GM23338 (cell line): ENCODE measurements at regions not wholly inside any gene's neighbourhood (a gene's known extent, or its start where the extent isn't known, plus 50 kb on each side); places are given as distances from the start of the nearest gene placed in this dataset.

Experiments used
- ATAC-seq: fragments of 200-7000 bp; cut with Tn5 transposase; 3 replicates; pipeline ENCODE4 v1.9.1; 2020
- DNase-seq: peaks from one replicate; pipeline ENCODE4 v3.0.0-alpha.2; 2015; ENCODE audit warnings: low spot score
- H2AFZ ChIP-seq: fragments of 200-600 bp; sonication (generic); 2 replicates; pipeline ENCODE4 v1.8.0; 2016; ENCODE audit warnings: antibody characterized with exemption, mild to moderate bottlenecking, moderate library complexity
- H3F3A ChIP-seq: fragments of 200-600 bp; sonication (generic); replicated peaks from 2 replicates; pipeline ENCODE4 v1.8.0; 2017; ENCODE audit warnings: antibody characterized with exemption, mixed run types, low read depth
- H3K27ac ChIP-seq: fragments of 200-600 bp; sonication (generic); 2 replicates; pipeline ENCODE4 v1.6.1; 2016; ENCODE audit warnings: low read depth
- H3K27me3 ChIP-seq: fragments of 200-600 bp; sonication (generic); 2 replicates; pipeline ENCODE4 v1.8.0; 2016; ENCODE audit warnings: mild to moderate bottlenecking, mixed run types, moderate library complexity; ENCODE audit not compliant: insufficient read depth
- H3K36me3 ChIP-seq: fragments of 200-600 bp; sonication (generic); 2 replicates; pipeline ENCODE4 v1.8.0; 2016; ENCODE audit warnings: mild to moderate bottlenecking; ENCODE audit not compliant: insufficient read depth
- H3K4me1 ChIP-seq: fragments of 200-600 bp; sonication (generic); 2 replicates; pipeline ENCODE4 v1.8.0; 2016; ENCODE audit warnings: mild to moderate bottlenecking, moderate library complexity; ENCODE audit not compliant: insufficient read depth
- H3K4me2 ChIP-seq: fragments of 200-600 bp; sonication (generic); 2 replicates; pipeline ENCODE4 v1.7.1; 2017; ENCODE audit warnings: mixed run types
- H3K4me3 ChIP-seq: fragments of 200-600 bp; sonication (generic); 2 replicates; pipeline ENCODE4 v1.6.1; 2016; ENCODE audit warnings: mixed run types
- H3K79me2 ChIP-seq: fragments of 200-600 bp; sonication (generic); replicated peaks from 2 replicates; pipeline ENCODE4 v1.8.0; 2017; ENCODE audit warnings: mild to moderate bottlenecking; ENCODE audit not compliant: insufficient read depth
- H3K9me2 ChIP-seq: fragments of 200-600 bp; sonication (generic); 2 replicates; pipeline ENCODE4 v1.8.0; 2017; ENCODE audit not compliant: insufficient read depth
- H4K20me1 ChIP-seq: fragments of 200-600 bp; sonication (generic); replicated peaks from 2 replicates; pipeline ENCODE4 v1.8.0; 2017; ENCODE audit warnings: mild to moderate bottlenecking; ENCODE audit not compliant: insufficient read depth
- H3K27ac Mint-ChIP-seq: 2 replicates; pipeline ENCODE4 v1.8.0; 2020; ENCODE audit warnings: inconsistent platforms, mild to moderate bottlenecking, moderate library complexity, mixed read lengths
- H3K27me3 Mint-ChIP-seq: 3 replicates; pipeline ENCODE4 v1.8.0; 2022; ENCODE audit warnings: low read depth, mild to moderate bottlenecking, moderate library complexity, mixed read lengths, inconsistent platforms; ENCODE audit not compliant: insufficient read depth, poor library complexity
- H3K36me3 Mint-ChIP-seq: 3 replicates; pipeline ENCODE4 v1.8.0; 2021; ENCODE audit warnings: low read depth, mild to moderate bottlenecking, inconsistent platforms, moderate library complexity, mixed read lengths
- H3K4me1 Mint-ChIP-seq: 3 replicates; pipeline ENCODE4 v1.8.0; 2020; ENCODE audit warnings: mild to moderate bottlenecking, inconsistent platforms, mixed read lengths
- H3K4me3 Mint-ChIP-seq: 3 replicates; pipeline ENCODE4 v1.8.0; 2021; ENCODE audit warnings: moderate library complexity, mild to moderate bottlenecking, inconsistent platforms, mixed read lengths
- H3K9me3 Mint-ChIP-seq: 3 replicates; pipeline ENCODE4 v1.8.0; 2020; ENCODE audit warnings: moderate library complexity, mild to moderate bottlenecking, inconsistent platforms, mixed read lengths
- CREB1 ChIP-seq: fragments of 250-450 bp; sonication (Bioruptor Pico); IDR thresholded peaks from 2 replicates; pipeline ENCODE4 v1.5.0; 2020; ENCODE audit warnings: low read depth, mild to moderate bottlenecking, moderate library complexity
- EZH2 ChIP-seq: fragments of 200-600 bp; sonication (generic); IDR thresholded peaks from one replicate; pipeline ENCODE4 v1.8.0; 2017; ENCODE audit warnings: antibody characterized with exemption, mild to moderate bottlenecking, low read depth; ENCODE audit not compliant: unreplicated experiment
- JUNB ChIP-seq: IDR thresholded peaks from one replicate; pipeline ENCODE4 v1.6.1; 2016; ENCODE audit warnings: antibody characterized with exemption; ENCODE audit not compliant: unreplicated experiment
- STAT1 ChIP-seq: IDR thresholded peaks from one replicate; pipeline ENCODE4 v1.6.1; 2016; ENCODE audit warnings: antibody characterized with exemption; ENCODE audit not compliant: unreplicated experiment
- ZNF114 ChIP-seq: fragments of 250-450 bp; sonication (Bioruptor Pico); IDR thresholded peaks from 2 replicates; pipeline ENCODE4 v1.5.0; 2020; ENCODE audit warnings: mild to moderate bottlenecking, moderate library complexity
- ZNF331 ChIP-seq: fragments of 250-450 bp; sonication (Bioruptor Pico); IDR thresholded peaks from 2 replicates; pipeline ENCODE4 v1.5.0; 2020; ENCODE audit warnings: low read depth, mild to moderate bottlenecking, moderate library complexity
- ZNF462 ChIP-seq: fragments of 250-450 bp; sonication (Bioruptor Pico); IDR thresholded peaks from 2 replicates; pipeline ENCODE4 v1.5.0; 2020; ENCODE audit warnings: mild to moderate bottlenecking, moderate library complexity
- TF ChIP-seq, protein P1 (sequence below): IDR thresholded peaks from 2 replicates; pipeline ENCODE4 v1.6.1; 2016; ENCODE audit warnings: antibody characterized with exemption

GRCh38 chr1:102640312-102640711 is 468.0 kb downstream of the COL11A1 start (continued):
- TF ChIP-seq ZNF462 (CRISPR knock-in tag) (no peak), EZH2 (no peak), CREB1 (CRISPR knock-in tag) (no peak), JUNB (no peak)
- TF ChIP-seq, protein P1, sequence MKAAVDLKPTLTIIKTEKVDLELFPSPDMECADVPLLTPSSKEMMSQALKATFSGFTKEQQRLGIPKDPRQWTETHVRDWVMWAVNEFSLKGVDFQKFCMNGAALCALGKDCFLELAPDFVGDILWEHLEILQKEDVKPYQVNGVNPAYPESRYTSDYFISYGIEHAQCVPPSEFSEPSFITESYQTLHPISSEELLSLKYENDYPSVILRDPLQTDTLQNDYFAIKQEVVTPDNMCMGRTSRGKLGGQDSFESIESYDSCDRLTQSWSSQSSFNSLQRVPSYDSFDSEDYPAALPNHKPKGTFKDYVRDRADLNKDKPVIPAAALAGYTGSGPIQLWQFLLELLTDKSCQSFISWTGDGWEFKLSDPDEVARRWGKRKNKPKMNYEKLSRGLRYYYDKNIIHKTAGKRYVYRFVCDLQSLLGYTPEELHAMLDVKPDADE: no peak

DNA sequence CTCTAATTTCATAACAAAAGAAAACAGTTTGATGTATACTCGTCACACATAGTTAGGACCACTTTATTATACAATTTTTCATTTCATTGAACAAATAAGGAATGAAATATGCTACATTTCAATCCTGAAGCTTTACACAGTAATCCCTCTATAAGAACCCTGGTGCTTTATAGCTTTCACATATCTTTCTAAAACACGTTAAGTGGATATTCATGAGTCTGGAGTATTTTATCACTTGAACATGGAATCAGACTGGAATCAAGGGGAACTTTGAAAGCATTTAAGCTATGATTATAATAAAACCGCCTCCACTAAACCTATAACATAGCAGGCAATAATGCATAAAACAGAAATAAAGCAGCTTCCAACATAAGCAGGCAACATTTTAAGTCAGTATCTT is 476.6 kb downstream of the COL11A1 start:
- no peaks in the 10 kb centered on the region for H4K20me1 ChIP-seq
- H3K27me3 ChIP-seq: no peaks in the 10 kb centered on the region
- Mint-ChIP-seq H3K9me3 (no peaks in the 10 kb centered on the region), H3K36me3 (no peaks in the 10 kb centered on the region), H3K27ac (no peak overlapping the region), H3K4me1 (no peaks in the 10 kb centered on the region), H3K27me3 (no peaks in the 10 kb centered on the region), H3K4me3 (no peak overlapping the region)
- no peaks in the 10 kb centered on the region for H3K36me3 ChIP-seq
- no peaks in the 10 kb centered on the region for H3K4me1 ChIP-seq
- DNase-seq (no peak), ATAC-seq (no peak)
- H2AFZ ChIP-seq: no peak overlapping the region
- H3K4me2 ChIP-seq: no peak overlapping the region
- H3K79me2 ChIP-seq: no peaks in the 10 kb centered on the region
- H3K9me2 ChIP-seq: no peaks in the 10 kb centered on the region
- no peak overlapping the region for H3K4me3 ChIP-seq
- H3K27ac ChIP-seq: no peak overlapping the region
- H3F3A ChIP-seq: no peaks in the 10 kb centered on the region
- TF ChIP-seq STAT1 (no peak), ZNF331 (no peak), ZNF462 (CRISPR knock-in tag) (no peak), ZNF114 (CRISPR knock-in tag) (no peak), CREB1 (CRISPR knock-in tag) (no peak)
- TF ChIP-seq, protein P1: no peak
